ENCODE measurements at regions not wholly inside any gene's neighbourhood (a gene's known extent, or its start where the extent isn't known, plus 50 kb on each side); places are given as distances from the start of the nearest gene placed in this dataset.

DNA sequence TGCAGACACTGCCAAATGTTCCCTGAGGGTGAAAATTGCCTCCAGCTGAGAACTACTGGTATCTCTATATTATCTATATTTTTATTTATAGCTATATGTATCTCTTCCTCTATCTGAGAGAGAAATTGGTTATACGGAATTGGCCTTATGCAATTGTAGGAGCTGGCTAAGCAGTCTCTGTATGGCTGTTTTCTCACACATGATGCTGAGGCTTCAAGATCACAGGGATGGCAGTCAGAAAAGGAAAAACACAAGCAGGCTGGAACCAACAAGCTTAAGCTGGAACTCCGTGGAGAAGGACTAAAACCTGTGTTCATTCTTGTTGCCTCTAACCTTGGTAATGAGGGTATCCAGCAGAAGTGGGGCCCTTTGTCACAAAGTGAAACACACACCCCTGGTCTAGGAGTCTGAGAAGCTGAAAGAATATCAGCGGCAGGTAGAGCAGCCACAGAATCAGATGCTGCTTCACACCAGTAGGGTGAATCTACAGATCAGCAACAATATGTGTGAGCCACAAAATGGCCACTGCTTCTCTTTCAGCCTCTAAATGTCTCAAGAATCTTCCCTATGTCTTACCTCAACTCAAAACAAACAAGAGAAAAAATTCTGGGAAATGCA, 166.5 kb upstream of the PPP1R2C start:
- TF ChIP-seq, protein P1, sequence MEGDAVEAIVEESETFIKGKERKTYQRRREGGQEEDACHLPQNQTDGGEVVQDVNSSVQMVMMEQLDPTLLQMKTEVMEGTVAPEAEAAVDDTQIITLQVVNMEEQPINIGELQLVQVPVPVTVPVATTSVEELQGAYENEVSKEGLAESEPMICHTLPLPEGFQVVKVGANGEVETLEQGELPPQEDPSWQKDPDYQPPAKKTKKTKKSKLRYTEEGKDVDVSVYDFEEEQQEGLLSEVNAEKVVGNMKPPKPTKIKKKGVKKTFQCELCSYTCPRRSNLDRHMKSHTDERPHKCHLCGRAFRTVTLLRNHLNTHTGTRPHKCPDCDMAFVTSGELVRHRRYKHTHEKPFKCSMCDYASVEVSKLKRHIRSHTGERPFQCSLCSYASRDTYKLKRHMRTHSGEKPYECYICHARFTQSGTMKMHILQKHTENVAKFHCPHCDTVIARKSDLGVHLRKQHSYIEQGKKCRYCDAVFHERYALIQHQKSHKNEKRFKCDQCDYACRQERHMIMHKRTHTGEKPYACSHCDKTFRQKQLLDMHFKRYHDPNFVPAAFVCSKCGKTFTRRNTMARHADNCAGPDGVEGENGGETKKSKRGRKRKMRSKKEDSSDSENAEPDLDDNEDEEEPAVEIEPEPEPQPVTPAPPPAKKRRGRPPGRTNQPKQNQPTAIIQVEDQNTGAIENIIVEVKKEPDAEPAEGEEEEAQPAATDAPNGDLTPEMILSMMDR (IDR thresholded peaks at IDR 0.05; ENCODE audit: insufficient read depth, missing control alignments) = no peak
- DNase-seq (ENCODE audit: insufficient read length, low spot score) = no peak
- FAIRE-seq = no peak

DNA sequence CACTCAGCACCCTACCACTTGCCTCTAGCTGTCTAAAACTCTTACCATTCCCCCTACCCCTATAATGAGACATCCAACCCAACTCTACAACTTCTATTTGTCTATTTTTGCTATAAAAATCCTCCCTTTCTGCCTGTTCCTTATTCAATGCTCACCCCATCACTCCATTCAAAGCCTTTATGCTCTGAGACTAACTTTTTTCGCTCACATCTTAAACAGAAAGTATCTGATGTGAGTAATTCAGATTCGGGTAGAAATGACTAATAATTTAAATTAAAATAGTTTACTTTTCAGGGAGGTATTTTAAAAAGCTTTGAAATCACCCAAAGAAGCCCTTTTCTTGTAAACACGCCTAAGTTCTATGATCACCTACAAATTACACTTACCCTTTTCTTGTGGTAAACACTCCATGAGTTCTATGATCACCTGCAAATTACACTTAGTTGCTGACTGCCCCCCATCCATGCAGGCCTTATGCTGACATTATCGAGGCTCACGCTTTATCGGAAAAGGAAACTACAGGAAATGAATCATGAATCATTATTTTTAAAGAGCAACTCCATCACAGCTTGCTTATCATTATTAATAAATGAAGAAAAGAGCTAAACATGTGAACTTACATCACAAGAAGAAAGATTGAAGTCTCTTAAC, 168.7 kb upstream of the PPP1R2C start:
- TF ChIP-seq, protein P1 (IDR thresholded peaks at IDR 0.05; ENCODE audit: insufficient read depth, missing control alignments) = no peak
- DNase-seq (ENCODE audit: insufficient read length, low spot score) (no peak), FAIRE-seq (no peak)

DNA sequence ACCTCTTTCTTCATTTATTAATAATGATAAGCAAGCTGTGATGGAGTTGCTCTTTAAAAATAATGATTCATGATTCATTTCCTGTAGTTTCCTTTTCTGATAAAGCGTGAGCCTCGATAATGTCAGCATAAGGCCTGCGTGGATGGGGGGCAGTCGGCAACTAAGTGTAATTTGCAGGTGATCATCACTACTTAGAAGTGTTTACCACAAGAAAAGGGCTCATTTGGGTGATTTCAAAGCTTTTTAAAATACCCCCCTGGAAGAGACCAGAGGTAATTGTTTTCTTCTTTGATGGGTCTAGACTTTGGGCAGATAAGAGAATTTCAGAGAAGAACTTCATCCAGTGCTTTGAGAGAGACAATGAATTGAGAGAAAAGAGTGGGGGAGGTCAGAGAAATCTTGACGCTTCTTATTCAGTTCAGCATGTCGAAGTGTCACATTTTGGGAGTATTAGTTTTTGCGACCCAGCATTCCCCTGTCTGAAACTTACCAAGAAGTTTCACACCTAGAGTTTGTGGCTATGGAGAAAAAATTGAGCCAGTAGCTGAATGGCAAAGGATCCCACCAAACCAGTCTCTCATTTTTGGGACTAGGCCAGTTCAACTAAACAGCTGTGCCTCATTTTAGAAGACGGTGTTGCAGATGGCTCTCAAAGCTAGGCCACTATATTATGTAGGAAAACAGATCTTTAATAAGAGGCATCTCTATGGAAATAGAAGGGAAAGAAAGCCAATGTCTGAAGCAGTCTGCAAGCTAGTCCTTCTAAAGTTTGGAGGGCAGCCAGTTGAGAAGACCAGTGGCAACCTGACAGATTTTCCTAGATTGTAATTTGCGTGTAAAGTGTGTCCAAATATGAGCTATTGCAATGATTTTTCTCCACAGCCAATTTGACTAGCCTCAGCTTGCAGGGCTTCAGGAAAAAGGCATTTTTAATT, 171.0 kb upstream of the PPP1R2C start:
- TF ChIP-seq, protein P1 (IDR thresholded peaks at IDR 0.05; ENCODE audit: insufficient read depth, missing control alignments) = no peak
- FAIRE-seq (no peak), DNase-seq (ENCODE audit: insufficient read length, low spot score) (no peak)

DNA sequence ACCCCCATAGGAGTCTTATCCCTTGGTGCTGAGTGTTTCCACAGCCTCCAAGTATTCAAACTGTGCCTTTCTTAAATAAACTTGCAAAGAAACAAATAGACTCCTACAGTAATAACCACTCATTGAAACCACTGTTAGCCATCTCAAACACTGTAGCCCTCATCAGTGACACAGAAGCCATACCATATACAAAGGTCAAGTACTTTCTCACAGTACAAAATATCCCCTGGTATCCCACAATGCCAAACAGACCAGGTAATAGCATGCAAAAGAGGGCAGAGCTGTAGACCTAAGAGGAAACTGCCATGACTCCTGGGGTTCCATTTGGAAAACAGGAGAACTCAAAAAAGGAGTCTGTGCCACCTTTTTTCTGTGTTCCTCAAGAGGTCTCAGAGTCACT, 173.8 kb upstream of the PPP1R2C start:
- DNase-seq (ENCODE audit: insufficient read length, low spot score) (no peak), FAIRE-seq (no peak)
- TF ChIP-seq, protein P1 (IDR thresholded peaks at IDR 0.05; ENCODE audit: insufficient read depth, missing control alignments) = no peak

DNA sequence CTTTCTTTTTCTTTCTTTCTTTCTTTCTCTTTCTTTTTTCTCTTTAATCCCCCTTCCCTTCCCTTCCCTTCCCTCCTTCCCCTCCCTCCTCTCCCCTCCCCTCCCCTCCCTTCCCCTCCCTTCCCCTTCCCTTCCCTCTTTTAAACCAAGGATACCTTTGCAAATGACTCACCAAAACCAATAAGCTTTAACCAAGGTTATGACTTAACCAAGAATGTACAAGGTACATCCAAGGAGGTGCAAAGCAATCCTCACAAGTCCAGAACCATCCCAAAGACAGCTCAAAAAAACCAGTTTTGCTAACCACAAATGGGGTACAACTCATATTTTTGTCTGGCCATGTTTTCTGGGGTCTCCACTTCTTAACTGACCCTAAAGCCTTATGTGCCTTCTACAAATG, 174.7 kb upstream of the PPP1R2C start:
- DNase-seq (ENCODE audit: insufficient read length, low spot score) = no peak
- FAIRE-seq = no peak
- TF ChIP-seq, protein P1 (IDR thresholded peaks at IDR 0.05; ENCODE audit: insufficient read depth, missing control alignments) = no peak

DNA sequence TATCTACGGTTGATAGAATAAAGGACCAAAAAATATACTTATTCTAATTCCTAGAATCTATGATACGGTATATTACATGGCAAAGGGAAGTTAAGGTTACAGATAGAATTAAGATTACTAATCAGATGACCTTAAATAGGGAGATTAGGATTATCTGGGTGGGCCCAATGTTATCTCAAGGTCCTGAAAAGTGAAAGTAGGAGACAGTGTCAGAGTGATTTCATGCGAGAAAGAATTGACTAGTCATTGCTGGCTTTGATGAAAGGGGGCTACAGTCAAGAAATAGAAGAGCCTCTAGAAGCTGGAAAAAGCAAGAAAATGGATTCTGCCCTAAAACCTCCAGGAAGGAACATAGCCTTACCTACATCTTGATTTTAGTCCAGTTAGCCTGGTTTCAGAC, 176.9 kb upstream of the PPP1R2C start:
- DNase-seq (ENCODE audit: insufficient read length, low spot score) = no peak
- TF ChIP-seq, protein P1 (IDR thresholded peaks at IDR 0.05; ENCODE audit: insufficient read depth, missing control alignments) = no peak
- FAIRE-seq = no peak

All from D721Med (cell line).